ENCODE measurements at regions not wholly inside any gene's neighbourhood (a gene's known extent, or its start where the extent isn't known, plus 50 kb on each side); places are given as distances from the start of the nearest gene placed in this dataset.

DNA sequence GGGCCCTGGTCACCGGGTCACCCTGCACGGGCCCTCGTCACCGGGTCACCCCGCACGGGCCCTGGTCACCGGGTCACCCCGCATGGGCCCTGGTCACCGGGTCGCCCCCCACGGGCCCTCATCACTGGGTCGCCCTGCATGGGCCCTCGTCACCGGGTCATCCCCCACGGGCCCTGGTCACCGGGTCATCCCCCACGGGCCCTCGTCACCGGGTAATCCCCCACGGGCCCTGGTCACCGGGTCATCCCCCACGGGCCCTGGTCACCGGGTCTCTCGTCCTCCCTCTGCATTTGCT, 77.6 kb downstream of the RIPK4 start:
- peaks cover 5% of the 10 kb centered on the region for H3K4me1 ChIP-seq
- H2AFZ ChIP-seq, result no peak overlapping the region
- H3K9ac ChIP-seq, result no peak overlapping the region
- H3K4me2 ChIP-seq (ENCODE audit: low read length), result no peak overlapping the region
- H3K36me3 ChIP-seq (ENCODE audit: control insufficient read depth, insufficient read depth, low read length), result no peaks in the 10 kb centered on the region
- no peaks in the 10 kb centered on the region for H3K27me3 ChIP-seq (ENCODE audit: control insufficient read depth, insufficient read depth, low read length)
- H3K79me2 ChIP-seq, result no peaks in the 10 kb centered on the region
- H3K9me3 ChIP-seq (ENCODE audit: control insufficient read depth, low read length), result no peaks in the 10 kb centered on the region
- H3K27ac ChIP-seq, result no peak overlapping the region
- no peak overlapping the region for H3K4me3 ChIP-seq (ENCODE audit: low read depth, low read length)
- TF ChIP-seq, protein P1, sequence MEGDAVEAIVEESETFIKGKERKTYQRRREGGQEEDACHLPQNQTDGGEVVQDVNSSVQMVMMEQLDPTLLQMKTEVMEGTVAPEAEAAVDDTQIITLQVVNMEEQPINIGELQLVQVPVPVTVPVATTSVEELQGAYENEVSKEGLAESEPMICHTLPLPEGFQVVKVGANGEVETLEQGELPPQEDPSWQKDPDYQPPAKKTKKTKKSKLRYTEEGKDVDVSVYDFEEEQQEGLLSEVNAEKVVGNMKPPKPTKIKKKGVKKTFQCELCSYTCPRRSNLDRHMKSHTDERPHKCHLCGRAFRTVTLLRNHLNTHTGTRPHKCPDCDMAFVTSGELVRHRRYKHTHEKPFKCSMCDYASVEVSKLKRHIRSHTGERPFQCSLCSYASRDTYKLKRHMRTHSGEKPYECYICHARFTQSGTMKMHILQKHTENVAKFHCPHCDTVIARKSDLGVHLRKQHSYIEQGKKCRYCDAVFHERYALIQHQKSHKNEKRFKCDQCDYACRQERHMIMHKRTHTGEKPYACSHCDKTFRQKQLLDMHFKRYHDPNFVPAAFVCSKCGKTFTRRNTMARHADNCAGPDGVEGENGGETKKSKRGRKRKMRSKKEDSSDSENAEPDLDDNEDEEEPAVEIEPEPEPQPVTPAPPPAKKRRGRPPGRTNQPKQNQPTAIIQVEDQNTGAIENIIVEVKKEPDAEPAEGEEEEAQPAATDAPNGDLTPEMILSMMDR (IDR thresholded peaks at IDR 0.05), result no peak

DNA sequence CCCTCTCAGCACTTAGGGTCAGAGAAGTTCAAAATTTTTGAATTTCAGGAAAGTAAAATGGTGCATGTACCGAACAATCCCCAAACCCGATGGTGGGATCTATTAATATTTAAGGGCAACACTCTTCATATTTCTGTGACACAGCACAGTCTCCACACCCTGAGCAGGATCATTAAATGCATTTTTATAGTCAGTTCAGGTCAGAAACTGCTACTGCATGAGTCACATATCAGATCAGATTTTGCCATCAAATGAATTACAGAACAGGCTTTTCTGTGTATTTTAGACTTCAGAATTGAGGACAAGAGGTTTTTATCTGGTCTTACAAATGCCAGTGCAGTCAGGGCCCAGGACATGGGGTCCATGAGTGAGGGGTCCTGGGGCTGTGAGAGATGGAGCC, 79.2 kb downstream of the RIPK4 start:
- no peak overlapping the region for H2AFZ ChIP-seq
- no peak overlapping the region for H3K27ac ChIP-seq

DNA sequence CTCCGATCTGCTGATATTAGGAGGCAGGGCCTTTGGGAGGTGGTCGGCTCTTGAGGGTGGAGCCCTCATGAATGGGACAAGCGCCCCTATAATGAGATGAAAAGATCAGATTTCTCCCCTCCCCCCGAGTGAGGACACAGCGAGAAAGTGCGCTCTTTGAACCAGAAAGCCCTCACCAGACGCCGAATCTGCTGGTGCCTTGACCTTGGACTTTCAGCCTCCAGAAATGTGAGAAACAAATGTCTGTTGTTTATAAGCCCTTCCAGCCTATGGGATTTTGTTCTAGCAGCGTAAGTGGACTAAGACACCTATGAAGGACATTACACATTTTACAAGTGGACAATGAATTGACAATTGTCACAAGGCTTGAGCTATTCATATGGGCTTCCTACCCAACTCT, 80.2 kb downstream of the RIPK4 start:
- H3K27me3 ChIP-seq (ENCODE audit: control insufficient read depth, insufficient read depth, low read length), result no peaks in the 10 kb centered on the region
- H3K4me2 ChIP-seq (ENCODE audit: low read length), result no peak overlapping the region
- no peaks in the 10 kb centered on the region for H3K79me2 ChIP-seq
- H3K9me3 ChIP-seq (ENCODE audit: control insufficient read depth, low read length), result no peaks in the 10 kb centered on the region
- no peak overlapping the region for H3K9ac ChIP-seq
- no peak overlapping the region for H3K4me3 ChIP-seq (ENCODE audit: low read depth, low read length)
- no peaks in the 10 kb centered on the region for H3K36me3 ChIP-seq (ENCODE audit: control insufficient read depth, insufficient read depth, low read length)
- H3K4me1 ChIP-seq, result peaks cover 5% of the 10 kb centered on the region
- no peak overlapping the region for H3K27ac ChIP-seq
- H2AFZ ChIP-seq, result no peak overlapping the region
- TF ChIP-seq, protein P1 (IDR thresholded peaks at IDR 0.05), result no peak

More for the DNA sequence above, 79.2 kb downstream of the RIPK4 start:
- Histone ChIP-seq H3K9ac (no peak overlapping the region), H3K4me3 (ENCODE audit: low read depth, low read length) (no peak overlapping the region), H3K27me3 (ENCODE audit: control insufficient read depth, insufficient read depth, low read length) (no peaks in the 10 kb centered on the region), H3K4me2 (ENCODE audit: low read length) (no peak overlapping the region), H3K4me1 (peaks cover 5% of the 10 kb centered on the region), H3K79me2 (no peaks in the 10 kb centered on the region), H3K36me3 (ENCODE audit: control insufficient read depth, insufficient read depth, low read length) (no peaks in the 10 kb centered on the region), H3K9me3 (ENCODE audit: control insufficient read depth, low read length) (no peaks in the 10 kb centered on the region)
- TF ChIP-seq, protein P1 (IDR thresholded peaks at IDR 0.05), result no peak

DNA sequence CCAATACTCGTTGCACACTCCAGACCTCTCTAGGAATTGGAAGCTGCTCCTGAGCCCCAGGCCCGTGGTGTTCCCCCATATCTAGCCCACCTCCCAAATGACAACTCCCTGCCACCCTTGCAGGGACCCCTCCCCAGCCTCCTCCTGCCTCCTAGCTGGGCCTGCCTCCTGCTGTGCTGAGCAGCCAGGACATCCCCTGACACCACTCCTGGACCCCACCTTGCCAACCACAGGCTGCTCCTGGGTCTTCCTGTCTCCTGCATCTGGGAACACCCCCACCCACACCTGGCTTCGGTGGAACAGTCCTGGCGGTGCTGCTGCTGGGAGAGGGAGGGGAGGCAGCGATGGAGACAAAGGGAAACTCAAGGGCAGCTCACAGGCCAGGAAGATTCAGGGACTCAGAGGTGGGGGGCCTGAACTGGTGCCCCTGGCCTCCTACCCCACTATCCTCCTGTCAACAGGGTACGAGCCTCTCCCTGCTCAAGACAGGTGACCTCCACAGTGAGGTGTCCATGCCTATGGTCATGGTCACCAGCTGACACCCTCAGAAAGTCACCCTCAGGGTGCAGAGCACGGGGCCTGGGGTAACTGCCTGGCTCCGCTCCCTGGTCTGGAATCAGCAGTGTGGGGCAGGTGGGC, 81.2 kb downstream of the RIPK4 start:
- Histone ChIP-seq H3K36me3 (ENCODE audit: control insufficient read depth, insufficient read depth, low read length) (no peaks in the 10 kb centered on the region), H3K9me3 (ENCODE audit: control insufficient read depth, low read length) (no peaks in the 10 kb centered on the region), H3K4me2 (ENCODE audit: low read length) (no peak overlapping the region), H3K4me1 (peaks cover 5% of the 10 kb centered on the region), H2AFZ (no peak overlapping the region), H3K79me2 (no peaks in the 10 kb centered on the region), H3K27me3 (ENCODE audit: control insufficient read depth, insufficient read depth, low read length) (no peaks in the 10 kb centered on the region), H3K27ac (no peak overlapping the region), H3K9ac (no peak overlapping the region), H3K4me3 (ENCODE audit: low read depth, low read length) (no peak overlapping the region)
- TF ChIP-seq, protein P1 (IDR thresholded peaks at IDR 0.05), result no peak

Data from parathyroid adenoma (tissue), 2 donors.